ENCODE measurements at regions not wholly inside any gene's neighbourhood (a gene's known extent, or its start where the extent isn't known, plus 50 kb on each side); places are given as distances from the start of the nearest gene placed in this dataset.

DNA sequence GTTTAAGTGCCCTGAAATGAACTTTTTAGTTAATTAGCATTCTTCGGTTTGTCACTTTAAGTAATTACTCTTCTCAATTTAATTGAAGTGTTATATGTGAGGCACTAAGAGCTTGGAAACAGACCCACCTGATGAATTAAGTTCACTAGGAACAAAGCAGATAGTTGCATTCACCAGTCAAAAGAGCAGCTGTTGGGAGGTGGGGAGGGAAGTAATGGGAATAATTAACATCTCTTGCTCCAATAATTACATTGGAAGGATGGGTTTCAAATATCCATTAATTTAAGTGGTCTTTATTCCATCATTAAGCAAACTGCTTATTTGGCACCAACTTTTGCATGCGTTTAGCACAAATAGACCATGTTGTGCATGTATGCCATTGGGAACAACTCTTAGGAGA is 667.2 kb downstream of the GALC start:
- no peak for DNase-seq (ENCODE audit: low read depth, low spot score)
- no peak overlapping the region for H3K4me3 ChIP-seq (ENCODE audit: low read depth, low read length)
- ChIA-PET POLR2A (no interaction called here), CTCF (no interaction called here)
- TF ChIP-seq, protein P1, sequence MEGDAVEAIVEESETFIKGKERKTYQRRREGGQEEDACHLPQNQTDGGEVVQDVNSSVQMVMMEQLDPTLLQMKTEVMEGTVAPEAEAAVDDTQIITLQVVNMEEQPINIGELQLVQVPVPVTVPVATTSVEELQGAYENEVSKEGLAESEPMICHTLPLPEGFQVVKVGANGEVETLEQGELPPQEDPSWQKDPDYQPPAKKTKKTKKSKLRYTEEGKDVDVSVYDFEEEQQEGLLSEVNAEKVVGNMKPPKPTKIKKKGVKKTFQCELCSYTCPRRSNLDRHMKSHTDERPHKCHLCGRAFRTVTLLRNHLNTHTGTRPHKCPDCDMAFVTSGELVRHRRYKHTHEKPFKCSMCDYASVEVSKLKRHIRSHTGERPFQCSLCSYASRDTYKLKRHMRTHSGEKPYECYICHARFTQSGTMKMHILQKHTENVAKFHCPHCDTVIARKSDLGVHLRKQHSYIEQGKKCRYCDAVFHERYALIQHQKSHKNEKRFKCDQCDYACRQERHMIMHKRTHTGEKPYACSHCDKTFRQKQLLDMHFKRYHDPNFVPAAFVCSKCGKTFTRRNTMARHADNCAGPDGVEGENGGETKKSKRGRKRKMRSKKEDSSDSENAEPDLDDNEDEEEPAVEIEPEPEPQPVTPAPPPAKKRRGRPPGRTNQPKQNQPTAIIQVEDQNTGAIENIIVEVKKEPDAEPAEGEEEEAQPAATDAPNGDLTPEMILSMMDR (IDR thresholded peaks at IDR 0.05; ENCODE audit: insufficient read depth, low read length, missing control alignments): no peak

DNA sequence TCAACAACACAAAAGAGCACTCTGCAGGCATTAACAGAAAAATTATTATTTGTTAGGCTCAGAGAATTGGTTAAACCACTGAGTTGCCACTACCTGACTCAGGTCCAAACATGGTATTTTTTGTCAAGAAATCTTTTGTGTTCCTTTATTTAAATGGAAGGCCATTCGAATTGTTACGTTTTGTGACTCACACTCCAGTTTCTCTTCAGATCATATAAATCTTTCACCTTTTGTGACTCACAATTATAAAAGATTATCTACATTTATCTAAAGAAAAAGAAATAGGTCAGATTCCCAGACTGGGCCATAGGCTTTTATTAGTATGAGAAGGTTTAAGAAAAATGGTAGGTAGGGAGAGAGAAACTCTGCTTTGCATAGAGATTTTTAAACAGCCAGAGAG is 669.8 kb downstream of the GALC start:
- ChIA-PET CTCF (no interaction called here), POLR2A (no interaction called here)
- TF ChIP-seq, protein P1 (IDR thresholded peaks at IDR 0.05; ENCODE audit: insufficient read depth, low read length, missing control alignments): no peak

DNA sequence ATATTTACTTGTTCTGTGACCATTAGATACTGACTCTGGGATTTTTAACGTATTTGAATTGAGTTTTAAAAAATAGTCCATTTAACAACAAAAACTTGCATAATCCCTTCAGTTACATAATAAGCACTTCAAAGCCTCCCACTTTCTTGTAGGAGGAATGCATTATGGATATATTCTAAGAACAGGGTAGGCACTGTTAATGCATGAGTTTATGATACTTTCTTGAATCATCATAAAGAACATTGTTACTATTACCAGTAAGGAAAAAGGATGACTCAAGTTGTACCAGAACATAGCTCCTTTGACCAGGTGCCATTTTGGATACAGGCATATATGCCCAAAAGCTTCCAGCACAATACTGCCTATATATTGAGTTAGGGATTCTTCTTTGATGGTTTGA is 671.4 kb downstream of the GALC start:
- no peak for DNase-seq (ENCODE audit: low read depth, low spot score)
- POLR2A ChIA-PET: no interaction called here
- no peak overlapping the region for H3K4me3 ChIP-seq (ENCODE audit: low read depth, low read length)
- TF ChIP-seq, protein P1 (IDR thresholded peaks at IDR 0.05; ENCODE audit: insufficient read depth, low read length, missing control alignments): no peak
- CTCF ChIA-PET: no interaction called here

More for the DNA sequence above, 669.8 kb downstream of the GALC start:
- no peak for DNase-seq (ENCODE audit: low read depth, low spot score)
- H3K4me3 ChIP-seq (ENCODE audit: low read depth, low read length): no peak overlapping the region

DNA sequence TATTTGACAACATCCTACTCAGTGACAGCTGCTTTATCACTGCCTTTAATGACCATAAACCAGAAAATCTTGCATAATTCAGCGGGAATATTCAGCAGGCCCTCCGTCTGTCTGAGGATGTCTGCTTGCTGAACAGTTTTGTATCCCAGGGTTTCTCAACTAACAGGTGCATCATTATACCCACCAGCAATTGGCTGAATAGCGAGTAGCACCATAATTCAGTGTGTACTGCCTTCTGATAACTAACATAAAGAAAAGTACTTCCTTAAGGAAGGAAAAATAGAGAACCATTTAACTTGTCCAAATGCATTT is 680.1 kb downstream of the GALC start:
- ChIA-PET POLR2A (no interaction called here), CTCF (no interaction called here)
- TF ChIP-seq, protein P1 (IDR thresholded peaks at IDR 0.05; ENCODE audit: insufficient read depth, low read length, missing control alignments): no peak
- DNase-seq (ENCODE audit: low read depth, low spot score): no peak
- no peak overlapping the region for H3K4me3 ChIP-seq (ENCODE audit: low read depth, low read length)

DNA sequence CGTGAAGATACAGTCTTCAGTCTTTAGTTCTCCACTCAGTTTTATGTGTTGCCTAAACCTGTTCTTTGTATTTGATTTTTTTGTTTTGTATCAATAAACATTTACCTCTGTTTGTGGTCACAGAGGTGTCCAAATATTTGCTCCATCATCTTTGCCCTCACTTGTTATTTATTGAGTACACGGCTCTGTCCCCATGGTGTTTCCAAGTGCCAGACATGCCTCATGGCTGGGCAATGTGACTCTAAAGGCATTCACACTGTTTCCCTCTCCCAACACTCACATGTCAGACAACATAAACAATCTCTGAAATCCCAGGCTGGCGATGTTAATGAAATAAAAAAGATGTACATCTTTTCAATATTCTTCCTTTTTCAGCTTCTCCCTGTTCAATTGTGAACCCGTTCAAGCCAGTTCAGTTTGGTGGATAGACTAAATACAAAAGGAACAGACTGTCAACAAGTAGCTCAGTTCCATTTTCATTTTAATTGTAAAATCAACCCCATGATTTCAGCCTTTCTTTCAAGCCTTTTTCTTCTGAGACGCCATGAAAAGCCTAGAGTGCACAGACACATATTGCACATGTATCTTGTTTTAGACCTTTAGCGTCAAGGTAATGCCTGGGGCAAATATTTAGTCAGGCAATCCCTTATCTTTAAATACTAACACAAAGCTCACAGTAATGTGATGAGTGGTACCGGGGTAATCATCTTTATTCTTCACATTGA is 680.7 kb downstream of the GALC start:
- TF ChIP-seq, protein P1 (IDR thresholded peaks at IDR 0.05; ENCODE audit: insufficient read depth, low read length, missing control alignments): no peak
- ChIA-PET CTCF (no interaction called here), POLR2A (no interaction called here)
- no peak overlapping the region for H3K4me3 ChIP-seq (ENCODE audit: low read depth, low read length)
- no peak for DNase-seq (ENCODE audit: low read depth, low spot score)

DNA sequence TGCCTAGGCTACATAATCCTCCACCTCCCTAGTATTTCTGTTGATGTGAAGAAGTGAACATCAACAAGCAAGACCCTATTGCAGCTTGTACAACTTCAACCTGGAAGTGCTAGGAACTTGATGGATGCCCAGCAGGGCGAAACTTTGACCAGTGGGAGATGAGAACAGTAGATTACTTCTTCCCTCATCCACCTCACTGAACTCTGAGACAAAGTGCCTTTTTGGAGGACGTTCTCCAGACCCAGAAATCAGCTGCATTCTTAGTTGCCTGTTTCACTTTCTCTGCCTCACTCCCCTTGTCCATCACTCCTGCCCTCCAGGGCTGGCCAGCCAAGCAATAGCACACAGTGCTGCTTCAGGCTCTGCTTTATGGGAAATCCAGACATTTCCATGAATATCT is 683.4 kb downstream of the GALC start:
- TF ChIP-seq, protein P1 (IDR thresholded peaks at IDR 0.05; ENCODE audit: insufficient read depth, low read length, missing control alignments): no peak
- no peak for DNase-seq (ENCODE audit: low read depth, low spot score)
- no peak overlapping the region for H3K4me3 ChIP-seq (ENCODE audit: low read depth, low read length)
- ChIA-PET POLR2A (no interaction called here), CTCF (no interaction called here)

All from AG04449 (cell line).